Pancreas (tissue), 10 donors: ENCODE measurements at regions not wholly inside any gene's neighbourhood (a gene's known extent, or its start where the extent isn't known, plus 50 kb on each side); places are given as distances from the start of the nearest gene placed in this dataset.

Experiments used
- ATAC-seq, 4 donors: fragments of 200-7000 bp; cut with Tn5 transposase; one replicate each; pipeline versions ENCODE4 v1.8.0 to v1.9.1; 2020; ENCODE audit warnings: mild to moderate bottlenecking in 4 of 4, moderate library complexity in 4 of 4
- DNase-seq, 6 donors: peaks; one replicate each; pipeline ENCODE4 v3.0.0-alpha.2; 2020
- FAIRE-seq: peaks from 2 replicates; lab custom pipeline; 2012; peaks lifted over from hg19 to GRCh38; lab: Jason Lieb, UNC
- H3K27ac ChIP-seq, 4 donors: fragments of 200-600 bp; sonication (generic); 1 replicate in 3 of 4; 2 replicates in 1 of 4; pipeline versions ENCODE4 v1.5.0 to v1.8.0; 2020
- H3K27me3 ChIP-seq, 4 donors: fragments of 200-600 bp; one replicate each; pipeline ENCODE4 v1.8.0; 2021
- H3K36me3 ChIP-seq, 3 donors: fragments of 200-600 bp; sonication (generic) in 1 of 3; one replicate each; pipeline versions ENCODE4 v1.5.0 to v1.8.0; 2020 to 2021
- H3K4me1 ChIP-seq, 3 donors: fragments of 200-600 bp; one replicate each; pipeline ENCODE4 v1.8.0; 2021
- H3K4me3 ChIP-seq, 4 donors: fragments of 200-600 bp; sonication (generic) in 2 of 4; one replicate each; pipeline versions ENCODE4 v1.5.0 to v1.8.0; 2020 to 2021
- H3K9me3 ChIP-seq, 4 donors: fragments of 200-600 bp; one replicate each; pipeline ENCODE4 v1.8.0; 2021
- CTCF ChIP-seq, 4 donors: fragments of 200-600 bp; sonication (generic) in 3 of 4; IDR thresholded peaks; one replicate each; pipeline versions ENCODE4 v1.5.0 to v1.8.0; 2021; ENCODE audit warnings: antibody characterized with exemption in 4 of 4
- WGBS, 2 donors: extraction: QIAGEN DNeasy Blood & Tissue Kit; methylation state at CpG; one replicate each; pipeline ENCODE4 v1.1.7; 2013; 5-methylcytosine and 5-hydroxymethylcytosine counted together
- intact Hi-C, 3 donors: fragments of 100-400 bp; cut with DNase I; formaldehyde crosslinking; loops; one replicate each; pipeline versions ENCODE4 v1.11.1 to v1.14.2; 2022
- donor health status: healthy with polysubstance abuse.
- donor health status: DM: no; HTN: no; CAD: no; lungs with moderate emphysema.
- donor health status: DM: no; HTN: no; CAD: no.
- donor health status: control.
- donor health status: control.
- donor health status: Bipolar disorder and iron deficiency.
- donor health status: DM: yes; HTN: yes; CAD: no.
- donor health status: DM: no; HTN: no; CAD: no.
- donor health status: DM: no; HTN: no; CAD: no.
- donor health status: DM: yes; HTN: yes; CAD: no.

GRCh38 chr15:37339856-37340255 lies 239.5 kb upstream of the MEIS2 start:
- no peaks in the 10 kb centered on the region for H3K36me3 ChIP-seq
- 52 to 60% methylated on average over 3 of the region's 3 CpGs for WGBS, 2 donors
- H3K9me3 ChIP-seq = no peaks in the 10 kb centered on the region
- DNase-seq (no peak), ATAC-seq (no peak), FAIRE-seq (no peak)
- intact Hi-C loops = no loop called here
- TF ChIP-seq CTCF (IDR thresholded peaks at IDR 0.05) = no peak
- no peaks in the 10 kb centered on the region for H3K27me3 ChIP-seq
- H3K27ac ChIP-seq = no peak overlapping the region
- no peaks in the 10 kb centered on the region for H3K4me1 ChIP-seq
- H3K4me3 ChIP-seq = no peak overlapping the region

- Histone ChIP-seq H3K27ac (no peak overlapping the region), H3K4me3 (no peak overlapping the region), H3K4me1 (no peaks in the 10 kb centered on the region), H3K27me3 (no peaks in the 10 kb centered on the region), H3K9me3 (no peaks in the 10 kb centered on the region), H3K36me3 (no peaks in the 10 kb centered on the region)
- no peak for ATAC-seq
- intact Hi-C loops = no loop called here
- no peak for TF ChIP-seq CTCF (IDR thresholded peaks at IDR 0.05)
- DNase-seq = no peak
- 58 to 70% methylated on average over 2 of the region's 2 CpGs for WGBS, 2 donors
- no peak for FAIRE-seq
Observed at GRCh38 chr15:37340438-37340837, 240.1 kb upstream of the MEIS2 start.

DNA sequence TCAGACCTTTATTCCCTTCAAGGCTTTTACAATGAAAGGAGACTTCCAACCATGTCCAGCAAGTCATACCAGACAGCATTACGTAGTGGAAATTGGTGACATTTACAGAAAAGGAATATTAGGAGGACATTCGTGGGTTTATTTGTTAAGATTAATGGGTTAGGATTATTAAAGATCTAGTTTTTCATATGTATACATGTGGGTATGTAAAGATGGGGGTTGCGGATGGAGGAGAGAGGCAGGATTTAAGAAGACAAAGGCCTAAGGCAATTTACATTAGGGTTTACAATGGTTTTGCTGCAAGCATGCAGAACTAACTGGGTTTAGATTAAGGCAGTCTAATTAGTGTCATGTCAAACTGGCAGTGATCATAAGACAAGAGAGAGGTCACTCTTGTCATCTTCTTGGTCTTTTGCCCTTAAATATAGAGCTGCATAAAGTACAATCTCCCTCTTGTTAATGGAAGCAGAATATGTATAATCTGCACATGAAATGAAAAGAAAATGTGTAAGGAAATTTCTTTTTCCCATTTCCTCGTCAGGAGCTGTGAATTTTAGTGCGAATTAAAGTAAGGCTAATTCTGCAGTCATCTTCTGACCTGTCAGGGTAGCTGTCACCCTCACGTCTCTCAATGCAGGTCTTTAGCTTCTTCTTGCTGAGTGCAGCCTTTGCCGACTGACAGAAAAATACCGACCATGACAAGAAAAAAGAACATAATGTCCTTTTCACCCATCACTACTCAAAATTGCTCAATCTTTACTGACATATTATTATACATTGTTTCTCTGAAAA lies 258.9 kb upstream of the MEIS2 start:
- 69 to 70% methylated on average over 8 of the region's 8 CpGs for WGBS, 2 donors
- no peak for FAIRE-seq

GRCh38 chr15:37359893-37360290 lies 259.5 kb upstream of the MEIS2 start:
- Histone ChIP-seq H3K4me3 (no peak overlapping the region), H3K4me1 (no peaks in the 10 kb centered on the region), H3K9me3 (no peaks in the 10 kb centered on the region), H3K36me3 (no peaks in the 10 kb centered on the region), H3K27ac (no peak overlapping the region), H3K27me3 (no peaks in the 10 kb centered on the region)
- TF ChIP-seq CTCF (IDR thresholded peaks at IDR 0.05) = no peak
- FAIRE-seq = no peak
- DNase-seq = no peak
- intact Hi-C loops = no loop called here
- 85 to 90% methylated on average over 6 of the region's 6 CpGs for WGBS, 2 donors
- ATAC-seq = no peak

More for the DNA sequence above, 258.9 kb upstream of the MEIS2 start:
- intact Hi-C loops = no loop called here
- Histone ChIP-seq H3K9me3 (no peaks in the 10 kb centered on the region), H3K4me1 (no peaks in the 10 kb centered on the region), H3K27me3 (no peaks in the 10 kb centered on the region), H3K4me3 (no peak overlapping the region), H3K27ac (no peak overlapping the region), H3K36me3 (no peaks in the 10 kb centered on the region)
- no peak for DNase-seq
- ATAC-seq = no peak
- no peak for TF ChIP-seq CTCF (IDR thresholded peaks at IDR 0.05)

GRCh38 chr15:37360724-37361123 lies 260.4 kb upstream of the MEIS2 start:
- intact Hi-C loops = no loop called here
- no peaks in the 10 kb centered on the region for H3K4me1 ChIP-seq
- WGBS, 2 donors = 57 to 72% methylated on average over 1 of the region's 1 CpG
- no peaks in the 10 kb centered on the region for H3K27me3 ChIP-seq
- FAIRE-seq = no peak
- ATAC-seq = no peak
- no peak overlapping the region for H3K27ac ChIP-seq
- no peaks in the 10 kb centered on the region for H3K9me3 ChIP-seq
- no peak for TF ChIP-seq CTCF (IDR thresholded peaks at IDR 0.05)
- no peaks in the 10 kb centered on the region for H3K36me3 ChIP-seq
- H3K4me3 ChIP-seq = no peak overlapping the region
- no peak for DNase-seq
